MCF 10A (cell line): ENCODE measurements at regions not wholly inside any gene's neighbourhood (a gene's known extent, or its start where the extent isn't known, plus 50 kb on each side); places are given as distances from the start of the nearest gene placed in this dataset.

ENCODE experiments used
- BruUV-seq: library from RNA; stranded (reverse); fragments of 400-500 nt; replicated peaks from 2 replicates; lab custom pipeline; 2021; lab: Mats Ljungman, UMichigan
- CTCF ChIA-PET: fragments of 300-600 bp; sonication (Branson Sonifier 250); formaldehyde crosslinking; extraction: SDS; loops from one replicate; lab custom pipeline; 2021; ENCODE audit warnings: antibody characterized with exemption, inconsistent platforms; lab: Yijun Ruan, JAX
- POLR2A ChIA-PET: fragments of 300-600, 350-650 bp; sonication (Branson Sonifier 250); formaldehyde crosslinking; extraction: SDS; loops from one replicate; lab custom pipeline; 2020; ENCODE audit warnings: antibody characterized with exemption, inconsistent platforms; lab: Yijun Ruan, JAX
- DNase-seq: peaks from one replicate; pipeline ENCODE4 v3.0.0-alpha.2; 2018; ENCODE audit not compliant: unreplicated experiment
- H3K27ac Mint-ChIP-seq: one replicate; pipeline ENCODE4 v1.8.0; 2022; ENCODE audit warnings: mild to moderate bottlenecking, low read depth, mixed read lengths; ENCODE audit not compliant: unreplicated experiment
- H3K27me3 Mint-ChIP-seq: one replicate; pipeline ENCODE4 v1.8.0; 2022; ENCODE audit warnings: mixed read lengths; ENCODE audit not compliant: insufficient read depth, unreplicated experiment
- H3K36me3 Mint-ChIP-seq: one replicate; pipeline ENCODE4 v1.8.0; 2022; ENCODE audit warnings: mild to moderate bottlenecking, moderate library complexity, mixed read lengths; ENCODE audit not compliant: insufficient read depth, unreplicated experiment
- H3K4me1 Mint-ChIP-seq: one replicate; pipeline ENCODE4 v1.8.0; 2022; ENCODE audit warnings: mixed read lengths; ENCODE audit not compliant: insufficient read depth, unreplicated experiment
- H3K4me3 Mint-ChIP-seq: one replicate; pipeline ENCODE4 v1.8.0; 2022; ENCODE audit warnings: mild to moderate bottlenecking, moderate library complexity, mixed read lengths; ENCODE audit not compliant: unreplicated experiment
- H3K9me3 Mint-ChIP-seq: one replicate; pipeline ENCODE4 v1.8.0; 2022; ENCODE audit warnings: mixed read lengths; ENCODE audit not compliant: unreplicated experiment
- CTCF ChIP-seq: fragments of 200-600 bp; IDR thresholded peaks from one replicate; pipeline ENCODE4 v1.8.0; 2022; ENCODE audit warnings: antibody characterized with exemption, mild to moderate bottlenecking; ENCODE audit not compliant: unreplicated experiment
- intact Hi-C: fragments of 100-400 bp; cut with micrococcal nuclease; formaldehyde crosslinking; loops from 2 replicates; pipeline ENCODE4 v1.14.1; 2022

- H3K27ac Mint-ChIP-seq = no peak overlapping the region
- no peak for TF ChIP-seq CTCF
- no peak overlapping the region for H3K4me3 Mint-ChIP-seq
- no peaks in the 10 kb centered on the region for H3K36me3 Mint-ChIP-seq
- no peak for DNase-seq
- H3K4me1 Mint-ChIP-seq = no peaks in the 10 kb centered on the region
- H3K27me3 Mint-ChIP-seq = no peaks in the 10 kb centered on the region
- no TSS peak for BruUV-seq
- POLR2A ChIA-PET = no interaction called here
- intact Hi-C loops = no loop called here
- H3K9me3 Mint-ChIP-seq = no peaks in the 10 kb centered on the region
- CTCF ChIA-PET = no interaction called here
Observed at GRCh38 chr15:93179700-93180102, 90.7 kb upstream of the RGMA start.

GRCh38 chr15:93179072-93179471 is 90.1 kb upstream of the RGMA start:
- ChIA-PET POLR2A (interaction anchor here (0.6 kb wide), 1 partner anchor 19 kb away, joined by 3 read pairs; no protein-coding TSS in a partner anchor), CTCF (no interaction called here)
- peak; percentile 26 for DNase-seq
- no TSS peak for BruUV-seq
- no peak for TF ChIP-seq CTCF
- Mint-ChIP-seq H3K4me1 (peaks cover 6% of the 10 kb centered on the region), H3K36me3 (no peaks in the 10 kb centered on the region), H3K9me3 (no peaks in the 10 kb centered on the region), H3K27ac (no peak overlapping the region), H3K4me3 (no peak overlapping the region), H3K27me3 (no peaks in the 10 kb centered on the region)
- intact Hi-C loops = no loop called here

- TF ChIP-seq CTCF = no peak
- Mint-ChIP-seq H3K9me3 (no peaks in the 10 kb centered on the region), H3K4me1 (peaks cover 13% of the 10 kb centered on the region), H3K36me3 (no peaks in the 10 kb centered on the region), H3K4me3 (no peak overlapping the region), H3K27me3 (no peaks in the 10 kb centered on the region), H3K27ac (no peak overlapping the region)
- intact Hi-C loops = no loop called here
- ChIA-PET CTCF (no interaction called here), POLR2A (interaction anchor here (0.6 kb wide), 1 partner anchor 20 kb away, joined by 3 read pairs; no protein-coding TSS in a partner anchor)
- BruUV-seq = no TSS peak
- DNase-seq = no peak
Observed at GRCh38 chr15:93178371-93178770, 89.4 kb upstream of the RGMA start.

GRCh38 chr15:93176065-93176464 is 87.1 kb upstream of the RGMA start:
- H3K4me3 Mint-ChIP-seq = no peak overlapping the region
- no TSS peak for BruUV-seq
- POLR2A ChIA-PET = no interaction called here
- peaks cover 21% of the 10 kb centered on the region for H3K4me1 Mint-ChIP-seq
- no peaks in the 10 kb centered on the region for H3K36me3 Mint-ChIP-seq
- intact Hi-C loops = no loop called here
- no peaks in the 10 kb centered on the region for H3K27me3 Mint-ChIP-seq
- no peak overlapping the region for H3K27ac Mint-ChIP-seq
- CTCF ChIA-PET = interaction anchor here (1.3 kb wide), 1 partner anchor 88 kb away, joined by 4 read pairs; no protein-coding TSS in a partner anchor
- no peaks in the 10 kb centered on the region for H3K9me3 Mint-ChIP-seq
- TF ChIP-seq CTCF = no peak
- DNase-seq = no peak
